Colonic mucosa (tissue), 4 donors: ENCODE measurements at regions not wholly inside any gene's neighbourhood (a gene's known extent, or its start where the extent isn't known, plus 50 kb on each side); places are given as distances from the start of the nearest gene placed in this dataset.

ENCODE experiments used
- DNase-seq: peaks from one replicate; pipeline ENCODE4 v3.0.0-alpha.2; 2020
- H3K27ac ChIP-seq: fragments of 200-600 bp; one replicate; pipeline ENCODE4 v1.8.0; 2021
- H3K27me3 ChIP-seq: fragments of 200-600 bp; one replicate; pipeline ENCODE4 v1.8.0; 2021
- H3K36me3 ChIP-seq: fragments of 200-600 bp; one replicate; pipeline ENCODE4 v1.8.0; 2021
- H3K4me1 ChIP-seq: fragments of 200-600 bp; one replicate; pipeline ENCODE4 v1.8.0; 2021; ENCODE audit warnings: mild to moderate bottlenecking
- H3K4me3 ChIP-seq: fragments of 200-600 bp; one replicate; pipeline ENCODE4 v1.8.0; 2021
- H3K9ac ChIP-seq, 2 donors: one replicate each; pipeline ENCODE4 v1.7.0; 2013; ENCODE audit warnings: control low read depth in 2 of 2, low read depth in 2 of 2, low read length in 2 of 2
- H3K9me3 ChIP-seq: fragments of 200-600 bp; one replicate; pipeline ENCODE4 v1.8.0; 2021
- intact Hi-C: fragments of 100-400 bp; cut with DNase I; formaldehyde crosslinking; loops from one replicate; pipeline ENCODE4 v1.14.1; 2022
- TF ChIP-seq, protein P1 (sequence below): fragments of 200-600 bp; IDR thresholded peaks from one replicate; pipeline ENCODE4 v1.8.0; 2022; ENCODE audit warnings: antibody characterized with exemption, mild to moderate bottlenecking
- donor health status: healthy.
- donor health status: DM: no; HTN: no; CAD: no.
- donor health status: DM: no; HTN: no; CAD: no.

DNA sequence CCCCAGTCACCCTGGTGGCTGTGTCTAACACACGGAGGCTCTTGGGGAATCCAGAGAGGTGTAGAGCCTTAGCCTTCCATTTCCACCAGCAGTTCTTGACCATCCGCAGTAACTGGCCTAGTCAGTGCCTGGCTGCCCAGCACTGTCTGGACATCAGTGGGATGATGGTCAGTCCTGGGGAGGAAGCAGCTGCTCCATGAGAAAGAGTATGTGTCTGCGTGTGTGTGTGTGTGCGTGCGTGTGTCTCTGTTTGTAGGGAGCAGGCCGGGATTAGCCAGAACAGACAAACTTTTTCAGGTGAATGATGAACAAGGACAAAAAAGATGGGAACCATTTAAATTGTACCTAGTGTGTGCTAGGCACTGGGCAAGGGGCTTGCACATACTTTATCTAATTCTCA lies 109.3 kb upstream of the SYT13 start:
- Histone ChIP-seq H3K27me3 (no peaks in the 10 kb centered on the region), H3K36me3 (no peaks in the 10 kb centered on the region), H3K4me3 (no peak overlapping the region), H3K9me3 (no peaks in the 10 kb centered on the region), H3K27ac (no peak overlapping the region), H3K9ac (no peak overlapping the region), H3K4me1 (no peaks in the 10 kb centered on the region)
- intact Hi-C loops, result no loop called here
- no peak for DNase-seq
- TF ChIP-seq, protein P1, sequence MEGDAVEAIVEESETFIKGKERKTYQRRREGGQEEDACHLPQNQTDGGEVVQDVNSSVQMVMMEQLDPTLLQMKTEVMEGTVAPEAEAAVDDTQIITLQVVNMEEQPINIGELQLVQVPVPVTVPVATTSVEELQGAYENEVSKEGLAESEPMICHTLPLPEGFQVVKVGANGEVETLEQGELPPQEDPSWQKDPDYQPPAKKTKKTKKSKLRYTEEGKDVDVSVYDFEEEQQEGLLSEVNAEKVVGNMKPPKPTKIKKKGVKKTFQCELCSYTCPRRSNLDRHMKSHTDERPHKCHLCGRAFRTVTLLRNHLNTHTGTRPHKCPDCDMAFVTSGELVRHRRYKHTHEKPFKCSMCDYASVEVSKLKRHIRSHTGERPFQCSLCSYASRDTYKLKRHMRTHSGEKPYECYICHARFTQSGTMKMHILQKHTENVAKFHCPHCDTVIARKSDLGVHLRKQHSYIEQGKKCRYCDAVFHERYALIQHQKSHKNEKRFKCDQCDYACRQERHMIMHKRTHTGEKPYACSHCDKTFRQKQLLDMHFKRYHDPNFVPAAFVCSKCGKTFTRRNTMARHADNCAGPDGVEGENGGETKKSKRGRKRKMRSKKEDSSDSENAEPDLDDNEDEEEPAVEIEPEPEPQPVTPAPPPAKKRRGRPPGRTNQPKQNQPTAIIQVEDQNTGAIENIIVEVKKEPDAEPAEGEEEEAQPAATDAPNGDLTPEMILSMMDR, result no peak

DNA sequence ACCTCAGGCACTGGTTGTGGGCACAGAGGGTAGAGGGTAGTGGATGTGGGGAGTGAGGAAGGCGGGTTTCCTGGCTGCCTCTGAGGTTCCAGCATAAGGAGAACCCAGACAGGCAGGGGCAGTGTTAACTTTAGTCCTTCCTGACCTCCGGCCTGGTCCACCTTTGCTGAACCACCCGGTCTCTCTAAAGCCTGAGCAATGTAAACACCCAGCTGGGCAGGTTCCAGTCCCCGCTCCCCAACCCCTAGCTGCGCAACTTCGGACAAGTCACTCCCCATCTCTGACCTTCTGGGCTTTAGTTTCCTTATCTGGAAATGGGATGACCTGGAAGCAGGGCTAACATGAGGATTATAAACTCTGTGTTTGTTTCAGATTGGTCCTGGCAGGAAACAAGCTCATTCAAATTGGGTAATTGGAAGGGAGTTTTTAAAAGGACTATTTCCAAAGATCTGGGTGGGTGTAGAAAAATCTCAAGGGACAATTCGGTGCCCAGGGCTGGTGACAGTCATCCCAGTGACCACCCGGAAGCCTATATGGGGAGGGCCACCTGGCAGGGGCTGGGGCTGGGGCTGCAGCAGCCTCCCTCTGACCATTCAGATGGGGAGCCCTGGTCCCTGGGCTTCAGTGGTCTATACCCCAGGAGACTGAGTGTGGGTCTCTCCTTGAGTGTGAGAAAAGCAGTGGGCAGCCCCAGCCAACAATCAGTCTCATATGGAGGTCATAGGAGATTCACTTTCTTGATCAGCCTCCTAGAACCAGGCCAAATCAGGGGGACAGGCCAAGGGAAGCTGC lies 108.3 kb upstream of the SYT13 start:
- DNase-seq, result no peak
- TF ChIP-seq, protein P1, result no peak
- no peaks in the 10 kb centered on the region for H3K36me3 ChIP-seq
- no peaks in the 10 kb centered on the region for H3K4me1 ChIP-seq
- no peaks in the 10 kb centered on the region for H3K9me3 ChIP-seq
- intact Hi-C loops, result no loop called here
- H3K9ac ChIP-seq, result no peak overlapping the region
- H3K27me3 ChIP-seq, result no peaks in the 10 kb centered on the region
- H3K27ac ChIP-seq, result no peak overlapping the region
- H3K4me3 ChIP-seq, result no peak overlapping the region

DNA sequence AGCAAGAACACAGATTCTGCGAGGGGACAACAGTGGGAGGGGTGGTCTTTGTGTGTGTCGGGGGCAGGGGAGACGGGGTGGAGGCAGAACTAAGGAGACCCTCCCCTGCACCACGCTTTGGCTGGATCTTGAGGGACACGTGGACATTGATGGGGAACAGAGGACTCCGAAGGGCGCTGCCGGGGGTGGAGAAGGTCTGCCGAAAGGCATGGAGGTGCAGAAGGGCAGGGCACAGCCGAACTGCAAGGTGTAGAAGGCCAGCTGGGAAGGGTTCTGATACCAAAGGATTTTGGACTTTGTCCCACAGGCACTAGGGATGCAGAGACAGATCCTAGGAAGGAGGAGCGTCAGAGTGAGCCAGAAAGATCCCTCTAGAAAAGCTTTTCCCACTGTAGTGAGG lies 107.7 kb upstream of the SYT13 start:
- Histone ChIP-seq H3K27me3 (no peaks in the 10 kb centered on the region), H3K4me1 (no peaks in the 10 kb centered on the region), H3K9me3 (no peaks in the 10 kb centered on the region), H3K4me3 (no peak overlapping the region), H3K36me3 (no peaks in the 10 kb centered on the region), H3K27ac (no peak overlapping the region), H3K9ac (no peak overlapping the region)
- intact Hi-C loops, result no loop called here
- TF ChIP-seq, protein P1, result no peak
- no peak for DNase-seq

DNA sequence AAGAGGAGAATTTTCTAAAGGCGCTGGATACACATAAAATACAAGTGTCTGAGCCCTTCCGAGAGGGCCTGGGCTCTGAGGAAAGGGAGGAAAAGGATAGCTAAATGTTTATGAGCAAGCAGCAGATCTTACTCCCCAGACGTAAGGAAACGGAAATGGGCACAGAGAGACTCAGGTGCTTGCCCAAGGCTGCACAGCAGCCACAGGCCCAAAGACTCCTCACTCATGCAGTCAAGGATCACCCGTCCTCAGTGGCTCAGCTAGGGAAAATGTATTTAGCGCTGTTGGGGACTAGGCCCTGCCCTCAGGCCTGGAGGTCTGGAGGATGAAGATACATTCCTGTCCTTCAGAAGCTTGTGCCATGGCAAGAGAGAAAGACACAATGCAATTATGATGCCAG lies 107.2 kb upstream of the SYT13 start:
- no peaks in the 10 kb centered on the region for H3K27me3 ChIP-seq
- H3K4me3 ChIP-seq, result no peak overlapping the region
- H3K4me1 ChIP-seq, result no peaks in the 10 kb centered on the region
- intact Hi-C loops, result no loop called here
- no peak for DNase-seq
- TF ChIP-seq, protein P1, result no peak
- H3K27ac ChIP-seq, result no peak overlapping the region
- no peak overlapping the region for H3K9ac ChIP-seq
- no peaks in the 10 kb centered on the region for H3K36me3 ChIP-seq
- no peaks in the 10 kb centered on the region for H3K9me3 ChIP-seq

DNA sequence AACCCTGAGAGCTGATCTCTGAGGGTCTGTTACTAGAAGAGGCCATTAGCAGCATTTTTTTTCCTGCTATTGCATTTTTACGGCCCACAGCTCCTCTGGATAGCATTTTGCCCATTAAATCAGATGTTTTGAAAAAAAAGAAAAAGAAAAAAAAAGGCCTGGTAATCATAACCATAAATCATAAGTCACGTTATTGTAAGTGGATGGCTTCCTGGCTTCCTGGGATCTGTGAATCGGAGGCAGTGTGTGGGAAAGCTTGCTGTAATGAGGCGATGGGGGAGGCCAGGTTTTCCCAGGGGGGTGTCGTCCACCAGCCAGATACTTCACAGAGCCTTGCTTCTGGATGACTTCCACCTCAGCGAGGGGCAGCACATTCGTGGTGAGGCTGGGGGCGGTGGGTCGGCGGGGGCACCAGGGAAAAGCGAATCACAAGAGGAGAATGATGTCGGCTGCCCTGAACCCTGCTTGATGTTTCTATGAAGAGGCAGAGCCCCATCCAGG lies 106.5 kb upstream of the SYT13 start:
- H3K36me3 ChIP-seq, result no peaks in the 10 kb centered on the region
- no peaks in the 10 kb centered on the region for H3K4me1 ChIP-seq
- no peaks in the 10 kb centered on the region for H3K9me3 ChIP-seq
- no peaks in the 10 kb centered on the region for H3K27me3 ChIP-seq
- H3K27ac ChIP-seq, result no peak overlapping the region
- H3K4me3 ChIP-seq, result no peak overlapping the region
- intact Hi-C loops, result no loop called here
- TF ChIP-seq, protein P1, result no peak
- DNase-seq, result no peak
- H3K9ac ChIP-seq, result no peak overlapping the region
